ENCODE measurements at regions not wholly inside any gene's neighbourhood (a gene's known extent, or its start where the extent isn't known, plus 50 kb on each side); places are given as distances from the start of the nearest gene placed in this dataset.

- DNase-seq, result no peak
Observed at GRCh38 chrX:39150621-39151020, 349.4 kb downstream of the MID1IP1 start.

- DNase-seq, result no peak
Observed at GRCh38 chrX:39152106-39152649, 350.9 kb downstream of the MID1IP1 start.

- DNase-seq, result no peak
Observed at GRCh38 chrX:39156051-39156450, 354.8 kb downstream of the MID1IP1 start.

- no peak for DNase-seq
Observed at GRCh38 chrX:39157006-39157405, 355.7 kb downstream of the MID1IP1 start.

GRCh38 chrX:39157796-39158195 is 356.5 kb downstream of the MID1IP1 start:
- no peak for DNase-seq

- DNase-seq, result no peak
Observed at GRCh38 chrX:39158801-39159657, 357.8 kb downstream of the MID1IP1 start.

- DNase-seq, result no peak
Observed at GRCh38 chrX:39159921-39160507, 358.8 kb downstream of the MID1IP1 start.

GRCh38 chrX:39161611-39162255 is 360.5 kb downstream of the MID1IP1 start:
- DNase-seq, result no peak

GRCh38 chrX:39162322-39162735 is 361.1 kb downstream of the MID1IP1 start:
- peak; percentile 29 for DNase-seq

GRCh38 chrX:39163581-39164126 is 362.4 kb downstream of the MID1IP1 start:
- peak; percentile 9 for DNase-seq

GRCh38 chrX:39164212-39164611 is 363.0 kb downstream of the MID1IP1 start:
- no peak for DNase-seq

- no peak for DNase-seq
Observed at GRCh38 chrX:39165185-39165584, 363.9 kb downstream of the MID1IP1 start.

- DNase-seq, result no peak
Observed at GRCh38 chrX:39165773-39166172, 364.5 kb downstream of the MID1IP1 start.

- no peak for DNase-seq
Observed at GRCh38 chrX:39167791-39168190, 366.5 kb downstream of the MID1IP1 start.

- DNase-seq, result no peak
Observed at GRCh38 chrX:39168609-39169008, 367.4 kb downstream of the MID1IP1 start.

GRCh38 chrX:39169976-39170375 is 368.7 kb downstream of the MID1IP1 start:
- no peak for DNase-seq

GRCh38 chrX:39170464-39170863 is 369.2 kb downstream of the MID1IP1 start:
- no peak for DNase-seq

GRCh38 chrX:39171686-39172085 is 370.4 kb downstream of the MID1IP1 start:
- no peak for DNase-seq

GRCh38 chrX:39174241-39174771 is 373.0 kb downstream of the MID1IP1 start:
- no peak for DNase-seq

- DNase-seq, result peak; percentile 3
Observed at GRCh38 chrX:39174772-39175417, 373.6 kb downstream of the MID1IP1 start.

- DNase-seq, result no peak
Observed at GRCh38 chrX:39175418-39176057, 374.3 kb downstream of the MID1IP1 start.

GRCh38 chrX:39176105-39176504 is 374.8 kb downstream of the MID1IP1 start:
- no peak for DNase-seq
